ENCODE measurements at regions not wholly inside any gene's neighbourhood (a gene's known extent, or its start where the extent isn't known, plus 50 kb on each side); places are given as distances from the start of the nearest gene placed in this dataset.
"Not testable (repeated sequence)": the region's sequence is repeated elsewhere in the genome, so short reads cannot be mapped to it uniquely, and the experiment has no call there.

DNA sequence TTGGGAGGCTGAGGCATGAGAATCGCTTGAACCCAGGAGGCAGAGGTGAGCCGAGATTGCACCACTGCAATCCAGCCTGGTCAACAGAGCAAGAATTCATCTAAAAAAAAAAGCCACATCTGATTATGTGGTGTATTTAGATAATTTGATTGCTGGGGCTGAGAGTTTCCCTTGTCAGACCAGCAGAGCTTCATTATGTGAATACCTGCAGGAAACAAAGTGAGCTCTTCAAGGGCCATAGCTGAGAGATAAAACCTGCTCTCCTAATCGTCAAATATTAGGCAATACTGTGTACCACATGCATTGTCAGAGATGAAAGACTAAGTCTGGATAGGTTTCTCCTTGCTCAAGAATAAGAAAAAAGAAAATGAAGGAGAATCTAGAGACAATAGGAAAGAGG is 800.0 kb upstream of the IGFBP7 start:
- no peak for DNase-seq (ENCODE audit: low read depth)

DNA sequence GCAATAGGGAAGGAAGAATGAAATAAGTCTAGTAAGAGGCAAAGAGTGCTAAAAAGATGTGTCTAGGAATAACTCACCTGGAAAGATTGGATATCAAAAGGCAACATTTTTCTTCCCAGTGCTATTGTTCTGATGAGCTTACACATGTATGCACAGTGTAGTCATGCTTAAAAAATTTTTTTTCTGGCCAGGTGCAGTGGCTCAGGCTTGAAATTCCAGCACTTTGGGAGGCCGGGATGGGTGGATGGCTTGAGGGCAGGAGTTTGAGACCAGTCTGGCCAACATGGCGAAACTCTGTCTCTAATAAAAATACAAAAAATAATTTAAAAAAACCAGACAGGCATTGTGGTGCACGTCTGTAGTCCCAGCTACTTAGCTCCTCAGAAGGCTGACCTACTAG is 795.8 kb upstream of the IGFBP7 start:
- DNase-seq (ENCODE audit: low read depth), result no peak

DNA sequence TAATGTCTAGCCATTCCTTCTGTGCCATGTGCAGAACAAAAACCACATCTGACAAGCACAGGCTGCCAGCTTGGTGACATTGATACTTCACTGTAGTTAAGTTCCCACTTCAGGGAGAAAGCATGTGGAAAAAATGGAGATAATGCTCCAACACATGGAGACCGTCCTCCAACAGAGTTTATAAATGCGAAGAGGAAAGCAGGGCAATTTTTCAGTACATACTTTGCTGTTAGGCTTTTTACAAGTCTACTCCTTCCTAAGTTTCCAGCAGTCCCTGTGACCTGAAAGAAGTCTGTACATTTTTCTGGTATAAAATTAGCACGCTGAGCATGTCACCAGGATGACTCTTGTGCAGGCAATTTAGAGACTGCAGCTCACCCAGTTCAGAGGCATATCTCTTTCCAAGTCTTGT is 766.9 kb upstream of the IGFBP7 start:
- no peak for DNase-seq (ENCODE audit: low read depth)

DNA sequence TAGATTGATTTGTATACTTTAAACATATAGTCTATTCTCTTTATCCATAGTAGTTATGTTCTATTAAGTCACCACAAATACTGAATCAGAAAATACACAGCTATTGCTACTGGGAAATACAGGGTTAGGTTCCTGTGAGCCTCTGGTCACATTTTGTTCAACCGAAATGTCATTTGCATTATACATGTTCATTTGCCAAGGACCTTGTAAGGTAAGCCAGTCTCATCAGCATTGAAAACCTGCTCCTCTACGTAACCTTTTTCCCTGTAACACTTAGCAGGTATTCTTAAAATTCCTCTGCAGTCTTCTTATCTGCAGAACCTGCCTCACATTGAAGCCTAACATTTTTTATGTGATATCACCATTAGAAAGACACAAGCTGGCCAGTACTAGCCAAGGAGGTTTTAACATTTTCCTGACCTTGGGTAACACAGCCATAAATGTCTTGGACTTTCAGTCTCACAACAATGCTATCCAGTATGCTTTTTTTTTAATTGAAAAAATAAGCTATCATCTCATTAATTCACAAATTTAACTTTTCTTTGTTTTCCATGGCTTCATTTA is 765.7 kb upstream of the IGFBP7 start:
- DNase-seq (ENCODE audit: low read depth), result no peak

DNA sequence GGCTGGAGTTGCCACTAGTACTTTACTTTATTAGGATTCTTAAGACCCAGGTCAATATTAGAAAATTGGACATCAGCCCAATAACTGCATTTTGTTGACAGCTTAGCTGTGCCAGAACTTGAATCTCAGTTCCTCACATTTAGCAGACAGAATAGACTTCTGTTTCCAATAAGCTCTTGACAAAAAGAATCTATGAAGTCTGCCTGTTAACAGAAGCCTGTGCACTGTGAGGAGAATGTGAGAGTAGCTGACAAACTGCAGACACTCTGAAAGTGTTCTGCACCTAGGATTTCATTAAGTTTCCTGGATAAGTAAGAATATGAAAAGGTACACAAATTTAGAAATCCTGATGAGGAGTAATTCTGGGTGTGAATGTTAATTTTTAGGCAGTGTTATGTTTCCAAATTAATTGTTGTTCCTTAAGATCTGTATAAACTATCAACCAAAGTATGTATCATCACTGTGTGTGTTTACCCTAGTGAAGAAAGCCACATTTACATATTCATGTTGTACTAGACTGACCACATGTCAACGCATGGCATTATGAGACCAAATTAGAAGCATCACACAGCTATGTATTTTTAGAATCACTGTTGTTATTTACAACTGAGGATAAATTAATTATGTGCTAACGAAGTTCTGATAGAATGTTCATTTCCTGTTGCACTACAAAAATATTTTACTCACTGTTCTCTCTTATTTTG is 756.4 kb upstream of the IGFBP7 start:
- DNase-seq (ENCODE audit: low read depth), result no peak

DNA sequence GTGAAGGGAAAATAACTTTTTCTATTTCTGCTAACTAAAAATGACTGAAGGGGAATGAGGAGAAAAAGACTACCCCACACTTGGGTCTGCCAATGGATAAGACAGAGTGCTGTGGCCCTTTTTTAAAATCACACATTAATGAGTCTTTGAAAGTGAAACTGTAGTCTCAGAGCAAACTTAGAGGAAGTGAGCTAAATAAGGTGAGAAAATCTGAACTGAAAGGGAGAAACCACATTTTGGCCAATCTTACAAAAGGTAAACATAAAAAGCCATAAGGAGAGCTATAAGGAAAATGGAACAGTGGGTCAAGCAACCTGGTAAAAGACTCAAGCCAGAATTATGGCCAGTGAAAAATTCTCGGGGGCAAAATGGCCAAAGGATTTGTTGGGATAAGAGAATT is 755.1 kb upstream of the IGFBP7 start:
- no peak for DNase-seq (ENCODE audit: low read depth)

DNA sequence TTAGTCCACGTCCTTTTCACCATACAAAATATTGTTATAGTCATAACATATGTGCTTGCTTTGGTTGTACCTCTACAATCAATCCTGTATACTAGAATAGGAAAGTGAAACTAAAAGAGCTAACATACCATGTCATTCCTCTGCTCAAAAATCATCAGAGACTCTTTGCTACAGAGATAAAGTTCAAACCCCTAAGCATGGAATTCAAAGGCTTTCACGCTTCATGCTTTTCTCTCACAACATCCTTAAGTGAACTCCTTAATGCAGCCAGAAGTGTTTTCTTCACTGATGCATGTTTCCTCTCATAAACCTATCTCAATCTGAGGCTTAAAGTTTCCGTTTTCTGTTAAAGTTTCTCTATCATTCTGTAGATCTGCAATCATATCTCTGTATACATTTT is 744.6 kb upstream of the IGFBP7 start:
- peak; percentile 0 for DNase-seq (ENCODE audit: low read depth)

DNA sequence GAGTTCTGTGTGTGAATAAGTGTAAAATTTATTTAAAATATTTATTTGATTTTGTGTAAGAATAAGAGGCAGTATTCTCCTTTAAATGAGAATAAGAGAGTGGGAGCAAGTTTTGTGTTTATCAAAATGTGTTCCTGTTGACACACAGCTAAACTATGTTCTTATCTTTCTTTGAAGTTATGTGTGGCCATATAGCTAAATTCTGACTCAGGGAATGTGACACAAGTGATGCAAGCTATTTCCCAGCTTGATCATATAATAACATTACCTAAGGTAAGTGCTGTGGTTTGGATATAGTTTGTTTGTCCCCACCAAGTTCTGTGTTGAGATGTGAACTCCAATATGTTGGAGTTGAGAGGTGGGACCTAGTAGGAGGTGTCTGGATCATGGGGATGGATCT is 740.0 kb upstream of the IGFBP7 start:
- DNase-seq (ENCODE audit: low read depth), result no peak

DNA sequence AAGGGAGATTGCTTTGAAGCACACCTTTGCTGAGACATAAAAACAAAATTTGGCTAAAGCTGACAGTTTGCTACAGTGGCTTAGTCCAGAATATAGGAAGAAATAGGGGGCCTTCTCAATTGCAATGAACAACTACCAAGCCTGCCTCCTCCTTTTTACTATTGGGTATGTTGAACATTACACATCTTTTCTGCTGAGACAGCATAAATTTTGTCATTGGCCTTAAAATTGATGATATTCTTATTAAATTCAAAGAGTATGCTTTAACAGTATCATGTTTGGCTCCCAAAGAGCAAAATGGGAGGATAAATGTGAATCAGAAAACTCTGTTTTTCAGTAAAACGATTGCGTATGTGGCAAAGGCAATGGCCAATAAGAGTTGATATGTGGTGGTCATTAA is 721.9 kb upstream of the IGFBP7 start:
- no peak for DNase-seq (ENCODE audit: low read depth)

DNA sequence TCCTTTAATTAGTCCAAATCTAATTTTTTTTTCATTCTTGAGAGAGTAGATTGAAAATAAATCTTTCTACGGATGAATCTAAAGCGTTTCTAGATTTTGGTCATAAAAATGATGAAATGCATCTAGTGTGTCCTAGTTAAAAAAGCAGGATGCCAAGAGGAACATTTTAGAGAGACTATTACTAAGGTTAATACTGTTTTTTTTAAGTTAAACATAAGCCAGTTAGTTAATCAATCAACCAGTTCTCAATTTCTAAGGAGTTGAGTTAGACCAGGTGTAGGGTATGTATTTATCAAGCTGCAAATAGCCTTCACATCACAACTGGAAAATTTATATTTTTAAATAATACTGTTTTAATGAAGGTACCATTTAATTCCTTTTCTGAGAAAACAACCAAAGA is 679.5 kb upstream of the IGFBP7 start:
- DNase-seq (ENCODE audit: low read depth), result no peak

DNA sequence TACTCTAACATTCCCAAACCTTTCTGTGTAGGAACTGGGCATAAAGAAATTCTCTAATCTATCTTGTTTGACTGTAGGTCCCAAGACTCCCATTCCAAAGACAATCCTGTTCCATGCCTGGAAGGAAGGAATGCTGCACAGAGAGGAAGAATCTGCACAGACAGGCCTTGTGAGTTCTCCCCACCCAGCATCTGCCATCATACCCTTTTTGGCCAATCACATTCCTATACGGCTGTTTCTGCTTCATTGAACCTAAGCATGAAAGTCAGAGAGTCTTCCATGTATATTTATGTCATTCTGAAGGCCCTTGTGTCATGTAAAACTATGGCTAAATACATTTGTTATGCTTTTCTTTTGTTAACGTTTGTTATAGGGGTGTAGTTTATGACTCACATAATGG is 667.7 kb upstream of the IGFBP7 start:
- no peak for DNase-seq (ENCODE audit: low read depth)

DNA sequence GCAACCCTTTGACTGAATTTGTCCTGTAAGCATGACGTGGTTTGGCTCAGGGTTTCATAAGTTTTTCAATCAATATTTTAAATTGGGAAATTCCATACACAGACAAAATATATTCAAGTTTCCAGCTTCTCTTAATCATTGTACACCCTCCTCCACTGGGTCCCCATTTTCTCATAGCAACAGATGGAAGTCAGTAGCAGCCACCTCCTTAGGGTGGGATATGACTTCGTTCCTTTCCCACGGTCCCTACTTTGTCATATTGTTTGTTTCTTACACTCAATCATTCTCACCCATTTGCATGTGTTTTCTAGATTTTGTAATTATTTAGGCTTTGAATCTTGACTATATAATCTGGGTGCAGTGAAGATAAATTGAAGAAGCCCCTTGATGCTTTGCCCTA is 664.5 kb upstream of the IGFBP7 start:
- no peak for DNase-seq (ENCODE audit: low read depth)

DNA sequence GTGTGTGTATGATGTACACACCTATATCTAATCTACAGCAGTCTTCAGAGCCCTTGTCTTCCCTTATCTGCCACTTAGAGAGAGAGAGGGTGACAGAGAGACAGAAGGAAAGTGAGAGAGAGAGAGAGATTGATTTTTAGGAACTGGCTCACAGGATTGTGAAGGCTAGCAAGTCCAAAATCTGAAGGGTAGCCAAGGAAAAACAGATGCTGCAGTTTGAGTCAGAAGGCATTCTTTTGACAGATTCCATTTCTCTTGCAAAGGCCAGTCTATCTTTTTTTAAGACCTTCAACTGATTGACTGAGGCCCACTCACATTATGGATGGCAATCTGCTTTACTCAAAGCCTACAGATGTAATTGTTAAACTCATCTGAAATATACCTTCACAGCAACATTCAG is 664.0 kb upstream of the IGFBP7 start:
- no peak for DNase-seq (ENCODE audit: low read depth)

DNA sequence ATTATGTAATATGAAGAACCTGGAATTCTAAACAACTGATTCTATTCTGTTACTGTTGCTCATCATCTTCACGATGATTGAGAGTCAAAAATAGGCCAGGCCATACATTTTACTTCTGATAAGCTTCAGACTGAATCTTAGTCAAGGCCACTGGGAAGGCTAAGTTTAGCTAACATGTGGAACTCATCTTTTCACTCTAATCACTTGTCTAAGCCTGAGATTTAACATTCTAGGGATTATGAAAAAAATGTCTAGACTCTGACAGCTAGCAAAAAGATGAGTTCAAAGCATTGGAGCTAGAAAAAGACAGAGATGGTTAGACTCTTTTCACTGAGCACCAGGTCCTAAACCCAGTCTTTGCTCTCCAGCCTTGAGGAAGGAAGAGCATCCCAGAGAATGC is 656.2 kb upstream of the IGFBP7 start:
- DNase-seq (ENCODE audit: low read depth), result no peak

DNA sequence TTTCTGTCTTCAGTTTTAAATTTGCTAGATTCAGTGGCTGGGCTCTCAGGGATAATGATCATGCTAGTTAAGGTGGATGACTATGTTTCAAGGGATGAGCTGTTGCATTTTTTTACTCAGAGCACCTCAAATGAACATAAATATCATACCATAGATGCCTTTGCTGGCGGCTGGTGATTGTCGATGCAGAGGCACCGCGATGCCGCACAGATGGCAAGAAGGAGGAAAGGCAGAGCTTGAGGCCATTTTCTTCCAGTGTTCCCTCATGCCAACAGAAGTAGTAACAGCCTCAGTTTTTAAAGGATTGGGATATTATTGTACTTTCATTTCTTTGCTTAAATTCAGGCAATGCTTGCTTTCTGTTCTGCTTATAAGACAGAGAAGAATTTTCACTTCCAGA is 654.7 kb upstream of the IGFBP7 start:
- DNase-seq (ENCODE audit: low read depth), result no peak

DNA sequence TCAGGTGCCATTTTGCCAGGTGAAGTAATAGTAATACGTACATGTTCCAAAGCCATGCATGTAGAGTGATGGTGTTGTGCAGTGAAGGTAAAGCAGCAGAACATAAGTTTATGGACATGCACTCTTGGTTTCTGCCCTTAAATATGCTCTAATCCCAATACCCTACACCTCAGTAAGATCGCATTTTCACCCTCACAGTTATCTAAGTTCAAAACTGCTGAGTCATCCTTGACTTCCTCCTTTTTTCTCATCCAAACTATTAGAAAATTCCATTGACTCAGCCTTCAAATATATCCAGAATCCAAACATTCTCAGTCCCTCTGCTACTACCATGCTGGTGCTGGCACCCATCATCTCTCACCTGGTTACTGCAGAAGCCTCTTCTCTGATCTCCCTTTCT is 652.9 kb upstream of the IGFBP7 start:
- DNase-seq (ENCODE audit: low read depth), result peak; percentile 20

DNA sequence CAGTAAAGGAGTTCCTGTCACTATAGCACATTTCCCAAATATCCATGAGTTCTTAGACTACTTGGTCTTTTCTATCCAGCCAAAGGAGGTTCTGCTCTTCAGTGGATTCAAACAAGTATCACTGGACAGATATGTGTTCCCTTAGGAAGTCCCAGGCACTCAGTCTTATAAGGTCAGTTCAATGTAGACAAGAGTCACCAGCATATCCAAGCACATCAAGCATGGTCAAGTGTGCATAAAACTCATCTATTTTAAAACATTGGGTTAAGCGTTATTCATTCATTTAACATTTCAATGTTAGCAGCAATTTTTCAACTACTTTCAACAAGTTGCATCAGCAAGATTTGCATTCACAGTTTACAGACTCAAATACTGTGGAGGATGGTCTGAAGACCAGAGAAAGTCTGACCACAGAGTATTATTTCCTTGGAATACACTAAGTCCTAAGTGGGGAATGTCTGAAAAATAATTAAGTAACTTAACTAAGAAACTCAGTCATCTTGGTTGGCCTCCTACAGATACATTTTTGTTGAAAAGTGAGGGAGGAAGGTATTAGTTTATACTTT is 630.5 kb upstream of the IGFBP7 start:
- DNase-seq (ENCODE audit: low read depth), result no peak

DNA sequence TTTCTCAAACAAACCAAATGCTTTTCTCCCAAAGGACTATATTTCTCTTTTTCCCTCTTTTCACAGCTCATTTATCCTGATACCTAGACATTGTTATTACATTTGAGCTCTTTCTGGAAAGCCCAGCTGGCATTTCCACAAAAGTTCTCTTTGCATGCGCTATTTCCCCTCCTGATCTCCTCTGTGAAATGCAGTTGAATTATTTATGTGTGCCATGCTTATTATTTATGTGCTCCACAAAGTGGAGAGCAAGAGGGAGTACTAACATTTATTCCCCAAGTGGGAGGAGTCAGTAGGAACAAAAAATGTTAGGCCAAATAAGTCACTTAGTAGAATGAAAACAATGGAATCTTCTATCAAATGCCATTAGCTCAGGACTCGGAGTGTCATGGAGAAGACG is 626.6 kb upstream of the IGFBP7 start:
- no peak for DNase-seq (ENCODE audit: low read depth)

DNA sequence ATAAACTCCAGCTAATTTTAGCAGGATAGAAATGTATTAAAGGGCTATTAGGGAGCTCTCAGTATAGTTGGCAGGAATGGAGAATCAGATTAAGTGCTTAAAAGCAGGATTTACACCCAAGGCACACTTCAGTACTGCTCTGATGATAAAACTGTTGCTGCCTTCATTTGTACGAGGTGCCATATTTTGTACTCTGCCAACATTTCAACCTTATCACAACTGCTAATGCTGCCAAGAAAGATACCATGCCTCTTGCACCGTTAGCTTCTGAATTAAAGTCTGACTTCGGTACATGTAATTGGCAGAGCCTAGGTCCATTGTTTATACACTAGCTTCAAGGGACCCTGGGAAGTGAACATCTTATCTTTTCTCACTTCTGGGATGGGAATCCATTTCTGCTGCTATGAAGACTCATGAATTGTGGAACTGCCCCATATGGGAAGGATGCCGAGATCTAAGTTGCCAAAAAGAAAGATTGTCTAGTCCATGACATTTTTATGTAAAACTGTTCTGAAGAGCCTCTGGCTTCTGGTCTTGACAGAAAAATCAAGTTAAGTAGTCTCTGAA is 624.0 kb upstream of the IGFBP7 start:
- DNase-seq (ENCODE audit: low read depth), result no peak

DNA sequence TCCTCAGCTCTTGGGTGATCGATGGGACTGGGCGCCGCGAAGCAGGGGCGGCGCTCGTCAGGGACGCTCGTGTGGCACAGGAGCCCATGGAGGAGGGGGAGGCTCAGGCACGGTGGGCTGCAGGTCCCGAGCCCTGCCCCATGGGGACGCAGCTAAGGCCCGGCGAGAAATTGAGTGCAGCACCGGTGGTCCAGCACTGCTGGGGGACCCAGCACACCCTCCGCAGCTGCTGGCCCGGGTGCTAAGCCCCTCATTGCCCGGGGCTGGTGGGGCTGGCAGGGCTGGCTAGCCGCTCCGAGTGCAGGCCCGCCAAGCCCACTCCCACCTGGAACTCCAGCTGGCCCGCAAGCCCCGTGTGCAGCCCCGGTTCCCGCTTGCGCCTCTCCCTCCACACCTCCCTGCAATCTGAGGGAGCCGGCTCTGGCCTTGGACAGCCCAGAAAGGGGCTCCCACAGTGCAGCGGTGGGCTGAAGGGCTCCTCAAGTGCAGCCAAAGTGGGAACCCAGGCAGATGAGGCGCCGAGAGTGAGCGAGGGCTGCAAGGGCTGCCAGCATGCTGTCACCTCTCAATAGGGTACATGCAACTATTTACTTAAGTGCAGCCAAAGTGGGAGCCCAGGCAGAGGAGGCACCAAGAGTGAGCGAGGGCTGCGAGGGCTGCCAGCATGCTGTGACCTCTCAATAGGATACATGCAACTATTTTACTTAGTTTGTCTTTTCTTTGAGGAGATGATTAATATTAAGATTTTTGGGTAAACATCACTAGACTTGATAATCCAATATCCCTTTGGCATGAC is 619.8 kb upstream of the IGFBP7 start:
- not testable (repeated sequence) for DNase-seq (ENCODE audit: low read depth)

DNA sequence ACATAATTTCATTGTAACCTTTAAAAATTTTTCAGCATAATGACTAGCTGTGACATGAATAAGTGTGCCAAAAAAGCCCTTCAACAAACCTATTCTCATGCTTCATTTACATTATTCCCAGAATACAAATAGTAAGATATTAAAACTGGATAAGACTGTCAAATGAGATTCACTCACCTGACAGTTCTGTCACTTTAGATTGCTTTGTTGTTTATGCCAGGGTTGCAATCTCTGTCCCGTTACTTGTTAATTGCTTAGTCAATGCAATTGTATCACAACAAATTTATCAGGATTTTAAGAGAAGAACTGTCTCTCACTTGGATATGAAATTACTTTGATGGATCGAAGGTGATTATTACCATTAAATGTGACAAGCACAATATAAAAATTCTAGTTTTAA is 616.0 kb upstream of the IGFBP7 start:
- DNase-seq (ENCODE audit: low read depth), result no peak

DNA sequence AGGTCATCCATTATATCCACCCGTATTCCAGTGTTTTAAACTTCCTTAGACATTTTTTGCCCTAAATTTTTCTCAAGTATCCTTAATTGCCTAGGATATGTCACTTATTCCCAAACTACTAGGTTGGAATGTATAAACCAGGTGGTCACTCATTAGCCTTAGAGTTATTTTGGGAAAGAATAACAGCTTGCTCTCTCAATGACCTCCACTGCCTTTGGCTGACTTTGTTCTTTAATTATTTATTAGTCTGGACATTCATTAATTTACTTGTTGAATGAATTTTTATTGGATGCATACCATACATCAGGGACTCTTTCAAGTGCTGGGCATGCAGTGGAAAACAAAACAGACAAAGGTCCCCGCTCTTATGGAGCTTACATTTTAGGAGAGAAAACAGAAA is 609.3 kb upstream of the IGFBP7 start:
- no peak for DNase-seq (ENCODE audit: low read depth)
